Pancreas (tissue), 10 donors: ENCODE measurements at regions not wholly inside any gene's neighbourhood (a gene's known extent, or its start where the extent isn't known, plus 50 kb on each side); places are given as distances from the start of the nearest gene placed in this dataset.

Experiments used
- ATAC-seq, 4 donors: fragments of 200-7000 bp; cut with Tn5 transposase; one replicate each; pipeline versions ENCODE4 v1.8.0 to v1.9.1; 2020; ENCODE audit warnings: mild to moderate bottlenecking in 4 of 4, moderate library complexity in 4 of 4
- DNase-seq, 6 donors: peaks; one replicate each; pipeline ENCODE4 v3.0.0-alpha.2; 2020
- FAIRE-seq: peaks from 2 replicates; lab custom pipeline; 2012; peaks lifted over from hg19 to GRCh38; lab: Jason Lieb, UNC
- H3K27ac ChIP-seq, 4 donors: fragments of 200-600 bp; sonication (generic); 1 replicate in 3 of 4; 2 replicates in 1 of 4; pipeline versions ENCODE4 v1.5.0 to v1.8.0; 2020
- H3K27me3 ChIP-seq, 4 donors: fragments of 200-600 bp; one replicate each; pipeline ENCODE4 v1.8.0; 2021
- H3K36me3 ChIP-seq, 3 donors: fragments of 200-600 bp; sonication (generic) in 1 of 3; one replicate each; pipeline versions ENCODE4 v1.5.0 to v1.8.0; 2020 to 2021
- H3K4me1 ChIP-seq, 3 donors: fragments of 200-600 bp; one replicate each; pipeline ENCODE4 v1.8.0; 2021
- H3K4me3 ChIP-seq, 4 donors: fragments of 200-600 bp; sonication (generic) in 2 of 4; one replicate each; pipeline versions ENCODE4 v1.5.0 to v1.8.0; 2020 to 2021
- H3K9me3 ChIP-seq, 4 donors: fragments of 200-600 bp; one replicate each; pipeline ENCODE4 v1.8.0; 2021
- CTCF ChIP-seq, 4 donors: fragments of 200-600 bp; sonication (generic) in 3 of 4; IDR thresholded peaks; one replicate each; pipeline versions ENCODE4 v1.5.0 to v1.8.0; 2021; ENCODE audit warnings: antibody characterized with exemption in 4 of 4
- WGBS, 2 donors: extraction: QIAGEN DNeasy Blood & Tissue Kit; methylation state at CpG; one replicate each; pipeline ENCODE4 v1.1.7; 2013; 5-methylcytosine and 5-hydroxymethylcytosine counted together
- intact Hi-C, 3 donors: fragments of 100-400 bp; cut with DNase I; formaldehyde crosslinking; loops; one replicate each; pipeline versions ENCODE4 v1.11.1 to v1.14.2; 2022
- donor health status: healthy with polysubstance abuse.
- donor health status: DM: no; HTN: no; CAD: no; lungs with moderate emphysema.
- donor health status: DM: no; HTN: no; CAD: no.
- donor health status: control.
- donor health status: control.
- donor health status: Bipolar disorder and iron deficiency.
- donor health status: DM: yes; HTN: yes; CAD: no.
- donor health status: DM: no; HTN: no; CAD: no.
- donor health status: DM: no; HTN: no; CAD: no.
- donor health status: DM: yes; HTN: yes; CAD: no.

DNA sequence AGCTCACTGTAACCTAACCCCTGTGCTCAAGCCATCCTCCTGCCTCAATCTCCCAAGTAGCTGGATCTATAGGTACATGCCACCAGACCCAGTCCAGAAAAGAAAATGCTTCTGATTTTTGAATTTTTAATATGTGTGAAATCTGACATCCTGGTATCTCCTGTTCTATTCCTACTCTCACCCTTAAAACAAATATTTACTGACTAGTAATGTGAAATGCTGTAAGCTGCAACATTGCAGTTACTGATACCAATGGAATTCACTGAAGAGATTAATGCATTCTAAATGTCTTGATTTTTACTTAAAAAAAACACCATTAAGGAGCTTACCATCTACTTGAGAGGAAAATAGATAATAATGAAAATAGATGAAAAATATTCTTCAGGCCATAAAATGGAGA lies 162.7 kb upstream of the TSLP start:
- Histone ChIP-seq H3K27ac (no peak overlapping the region), H3K4me3 (no peak overlapping the region), H3K27me3 (no peaks in the 10 kb centered on the region), H3K9me3 (no peaks in the 10 kb centered on the region), H3K36me3 (no peaks in the 10 kb centered on the region), H3K4me1 (no peaks in the 10 kb centered on the region)
- no peak for ATAC-seq
- no peak for TF ChIP-seq CTCF (IDR thresholded peaks at IDR 0.05)
- no peak for FAIRE-seq
- DNase-seq: no peak
- intact Hi-C loops: no loop called here

GRCh38 chr5:110909415-110909814 lies 162.1 kb upstream of the TSLP start:
- intact Hi-C loops: no loop called here
- FAIRE-seq (no peak), ATAC-seq (no peak), DNase-seq (no peak)
- WGBS, 2 donors: 43 to 56% methylated on average over 1 of the region's 1 CpG
- no peak overlapping the region for H3K27ac ChIP-seq
- no peaks in the 10 kb centered on the region for H3K36me3 ChIP-seq
- TF ChIP-seq CTCF (IDR thresholded peaks at IDR 0.05): no peak
- H3K4me1 ChIP-seq: no peaks in the 10 kb centered on the region
- no peaks in the 10 kb centered on the region for H3K27me3 ChIP-seq
- no peaks in the 10 kb centered on the region for H3K9me3 ChIP-seq
- H3K4me3 ChIP-seq: no peak overlapping the region

DNA sequence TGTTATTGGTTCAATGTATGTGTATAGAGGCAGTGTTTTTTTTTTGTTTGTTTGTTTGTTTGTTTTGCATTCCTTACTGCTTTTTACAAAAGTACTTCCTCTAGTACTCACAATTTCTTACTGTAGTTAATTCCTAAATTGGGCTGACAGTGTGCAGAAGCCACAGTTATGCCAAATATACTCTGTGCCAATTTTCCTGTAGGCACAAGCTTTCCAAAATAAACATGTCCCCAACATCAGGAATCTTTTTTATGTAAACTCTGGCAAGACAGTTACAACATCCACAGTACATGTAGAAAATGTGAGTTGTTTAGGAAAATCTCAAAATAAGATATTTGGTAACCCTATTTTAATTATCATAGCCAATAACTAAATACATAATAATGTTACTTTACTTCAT lies 161.6 kb upstream of the TSLP start:
- ATAC-seq (no peak), FAIRE-seq (no peak), DNase-seq (no peak)
- Histone ChIP-seq H3K9me3 (no peaks in the 10 kb centered on the region), H3K27me3 (no peaks in the 10 kb centered on the region), H3K4me3 (no peak overlapping the region), H3K4me1 (no peaks in the 10 kb centered on the region), H3K36me3 (no peaks in the 10 kb centered on the region), H3K27ac (no peak overlapping the region)
- intact Hi-C loops: no loop called here
- TF ChIP-seq CTCF (IDR thresholded peaks at IDR 0.05): no peak

GRCh38 chr5:110913221-110913620 lies 158.3 kb upstream of the TSLP start:
- DNase-seq (no peak), FAIRE-seq (no peak), ATAC-seq (no peak)
- Histone ChIP-seq H3K36me3 (no peaks in the 10 kb centered on the region), H3K27me3 (no peaks in the 10 kb centered on the region), H3K4me3 (no peak overlapping the region), H3K4me1 (no peaks in the 10 kb centered on the region), H3K27ac (no peak overlapping the region), H3K9me3 (no peaks in the 10 kb centered on the region)
- WGBS, 2 donors: 92 to 97% methylated on average over 1 of the region's 1 CpG
- no peak for TF ChIP-seq CTCF (IDR thresholded peaks at IDR 0.05)
- intact Hi-C loops: no loop called here

- Histone ChIP-seq H3K27ac (no peak overlapping the region), H3K4me1 (no peaks in the 10 kb centered on the region), H3K27me3 (no peaks in the 10 kb centered on the region), H3K4me3 (no peak overlapping the region), H3K9me3 (no peaks in the 10 kb centered on the region), H3K36me3 (no peaks in the 10 kb centered on the region)
- intact Hi-C loops: no loop called here
- DNase-seq (no peak), FAIRE-seq (no peak), ATAC-seq (peak in 3 of 4 donors; percentile 29 to 82 (median 70))
- 16 to 18% methylated on average over 6 of the region's 6 CpGs for WGBS, 2 donors
- no peak for TF ChIP-seq CTCF (IDR thresholded peaks at IDR 0.05)
These were observed 155.0 kb upstream of the TSLP start for GRCh38 chr5:110916381-110917049.
